ENCODE measurements at regions not wholly inside any gene's neighbourhood (a gene's known extent, or its start where the extent isn't known, plus 50 kb on each side); places are given as distances from the start of the nearest gene placed in this dataset.

DNA sequence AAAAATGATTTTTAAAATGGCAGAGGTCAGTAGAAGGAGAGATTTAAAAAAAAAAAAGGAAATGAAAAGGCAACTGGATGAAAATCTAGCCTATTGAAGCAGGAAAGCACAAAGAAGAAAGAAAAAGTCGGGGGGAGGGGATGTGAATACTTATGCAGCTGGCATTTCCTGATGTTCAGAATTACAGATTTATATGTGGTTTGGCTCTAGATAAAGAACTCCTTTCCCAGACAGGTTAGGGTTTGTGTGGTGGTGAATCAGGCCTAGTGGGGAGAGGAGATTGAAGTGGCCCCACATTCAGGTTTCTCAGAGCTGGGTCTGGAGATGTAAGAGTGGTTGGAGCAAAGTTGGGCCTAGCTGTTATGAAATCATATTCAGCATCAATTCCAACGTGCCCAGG is 394.4 kb downstream of the FIGN start:
- TF ChIP-seq RAD21 (CRISPR knock-in tag; conservative IDR thresholded peaks at IDR 0.05 in 1 of 2, IDR thresholded peaks at IDR 0.05 in 1 of 2) (no peak), ZNF174 (CRISPR knock-in tag; IDR thresholded peaks at IDR 0.05) (no peak), ZNF224 (CRISPR knock-in tag; IDR thresholded peaks at IDR 0.05) (no peak), NCOA4 (IDR thresholded peaks at IDR 0.05; ENCODE audit: partially characterized antibody) (no peak), POLR2A (conservative IDR thresholded peaks at IDR 0.05) (no peak), IRF2 (CRISPR knock-in tag; IDR thresholded peaks at IDR 0.05) (no peak), EZH2 (IDR thresholded peaks at IDR 0.05; ENCODE audit: borderline replicate concordance, low read depth, low read length) (no peak), FOSL1 (tag; conservative IDR thresholded peaks at IDR 0.05) (no peak), YY1 (IDR thresholded peaks at IDR 0.05; ENCODE audit: borderline replicate concordance in 1 of 3, control insufficient read depth in 1 of 3, extremely low read depth in 1 of 3, insufficient read depth in 3 of 3, insufficient read length in 1 of 3, insufficient replicate concordance in 2 of 3, low read depth in 1 of 3, low read length in 2 of 3) (no peak), MYC (IDR thresholded peaks at IDR 0.05; ENCODE audit: low read depth, low read length) (no peak), MYC (CRISPR knock-in tag; IDR thresholded peaks at IDR 0.05; ENCODE audit: borderline replicate concordance, low read depth) (no peak), LARP7 (IDR thresholded peaks at IDR 0.05) (no peak)
- TF ChIP-seq, protein P1, sequence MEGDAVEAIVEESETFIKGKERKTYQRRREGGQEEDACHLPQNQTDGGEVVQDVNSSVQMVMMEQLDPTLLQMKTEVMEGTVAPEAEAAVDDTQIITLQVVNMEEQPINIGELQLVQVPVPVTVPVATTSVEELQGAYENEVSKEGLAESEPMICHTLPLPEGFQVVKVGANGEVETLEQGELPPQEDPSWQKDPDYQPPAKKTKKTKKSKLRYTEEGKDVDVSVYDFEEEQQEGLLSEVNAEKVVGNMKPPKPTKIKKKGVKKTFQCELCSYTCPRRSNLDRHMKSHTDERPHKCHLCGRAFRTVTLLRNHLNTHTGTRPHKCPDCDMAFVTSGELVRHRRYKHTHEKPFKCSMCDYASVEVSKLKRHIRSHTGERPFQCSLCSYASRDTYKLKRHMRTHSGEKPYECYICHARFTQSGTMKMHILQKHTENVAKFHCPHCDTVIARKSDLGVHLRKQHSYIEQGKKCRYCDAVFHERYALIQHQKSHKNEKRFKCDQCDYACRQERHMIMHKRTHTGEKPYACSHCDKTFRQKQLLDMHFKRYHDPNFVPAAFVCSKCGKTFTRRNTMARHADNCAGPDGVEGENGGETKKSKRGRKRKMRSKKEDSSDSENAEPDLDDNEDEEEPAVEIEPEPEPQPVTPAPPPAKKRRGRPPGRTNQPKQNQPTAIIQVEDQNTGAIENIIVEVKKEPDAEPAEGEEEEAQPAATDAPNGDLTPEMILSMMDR (IDR thresholded peaks at IDR 0.05 in 2 of 3, conservative IDR thresholded peaks at IDR 0.05 in 1 of 3; ENCODE audit: insufficient read depth in 2 of 3, low read depth in 1 of 3, low read length in 3 of 3): no peak
